B cell (primary cell): ENCODE measurements at regions not wholly inside any gene's neighbourhood (a gene's known extent, or its start where the extent isn't known, plus 50 kb on each side); places are given as distances from the start of the nearest gene placed in this dataset.

Source experiments
- ATAC-seq: fragments of 200-7000 bp; cut with Tn5 transposase; one replicate; pipeline ENCODE4 v1.10.0; 2021; ENCODE audit warnings: low read depth, mild to moderate bottlenecking, moderate number of reproducible peaks, moderate library complexity
- CTCF ChIA-PET: fragments of 350-600 bp; sonication (Branson Sonifier 250); formaldehyde crosslinking; loops from one replicate; lab custom pipeline; 2021; ENCODE audit warnings: antibody characterized with exemption, inconsistent platforms; lab: Charles Lee
- POLR2A ChIA-PET: fragments of 350-600 bp; sonication (Branson Sonifier 250); formaldehyde crosslinking; loops from one replicate; lab custom pipeline; 2021; ENCODE audit warnings: antibody characterized with exemption; lab: Charles Lee
- DNase-seq: peaks from one replicate; pipeline ENCODE4 v3.0.0; 2013
- H2AFZ ChIP-seq: 2 replicates; pipeline ENCODE4 v1.6.1; 2012; ENCODE audit warnings: mild to moderate bottlenecking, low read depth, low read length; ENCODE audit not compliant: insufficient read depth, poor library complexity, severe bottlenecking
- H3K27ac ChIP-seq, 2 donors: 1 replicate in 1 of 2; 2 replicates in 1 of 2; pipeline ENCODE4 v1.5.1; 2012 to 2013; ENCODE audit warnings: low read length in 2 of 2, mild to moderate bottlenecking in 2 of 2, moderate library complexity in 1 of 2
- H3K27me3 ChIP-seq, 4 experiments: fragments of 200-600 bp in 1 of 4; sonication (generic) in 1 of 4; replicated peaks in 1 of 4; 1 replicate in 2 of 4; 2 replicates in 2 of 4; pipeline versions ENCODE4 v1.6.1 to v1.7.0; 2013 to 2016; ENCODE audit warnings: low read length in 3 of 4, mild to moderate bottlenecking in 2 of 4, mixed read lengths in 1 of 4, moderate library complexity in 1 of 4; ENCODE audit not compliant: insufficient read depth in 4 of 4, control insufficient read depth in 3 of 4; ENCODE audit errors: control extremely low read depth in 1 of 4
- H3K36me3 ChIP-seq, 2 experiments: replicated peaks in 1 of 2; 1 replicate in 1 of 2; 2 replicates in 1 of 2; pipeline versions ENCODE4 v1.6.1 to v1.7.1; 2013; ENCODE audit warnings: low read length in 1 of 2; ENCODE audit not compliant: insufficient read depth in 2 of 2, control insufficient read depth in 1 of 2; ENCODE audit errors: control extremely low read depth in 1 of 2, extremely low read depth in 1 of 2
- H3K4me1 ChIP-seq, 2 donors: fragments of 200-600 bp in 1 of 2; sonication (generic) in 1 of 2; 1 replicate in 1 of 2; 2 replicates in 1 of 2; pipeline versions ENCODE4 v1.5.1 to v1.6.1; 2013 to 2017; ENCODE audit warnings: low read length in 2 of 2; ENCODE audit not compliant: control insufficient read depth in 2 of 2, insufficient read depth in 2 of 2
- H3K4me2 ChIP-seq: replicated peaks from 2 replicates; pipeline ENCODE3; 2012; ENCODE audit warnings: mild to moderate bottlenecking, low read depth, low read length; ENCODE audit not compliant: poor library complexity, severe bottlenecking
- H3K4me3 ChIP-seq, 5 experiments: fragments of 200-600 bp in 1 of 5; sonication (generic) in 1 of 5; 1 replicate in 3 of 5; 2 replicates in 2 of 5; pipeline versions ENCODE4 v1.5.1 to v1.7.0; 2011 to 2016; ENCODE audit warnings: low read length in 4 of 5, mild to moderate bottlenecking in 4 of 5, low read depth in 2 of 5, control low read depth in 1 of 5, moderate library complexity in 1 of 5; ENCODE audit not compliant: insufficient read depth in 1 of 5; ENCODE audit errors: control extremely low read depth in 1 of 5, extremely low read depth in 1 of 5
- H3K79me2 ChIP-seq: fragments of 200-600 bp; sonication (generic); one replicate; pipeline ENCODE4 v1.6.0; 2016; ENCODE audit warnings: low read length; ENCODE audit not compliant: control insufficient read depth, insufficient read depth
- H3K9ac ChIP-seq: fragments of 200-600 bp; sonication (generic); 2 replicates; pipeline ENCODE4 v1.6.1; 2017; ENCODE audit warnings: mild to moderate bottlenecking, low read length, moderate library complexity
- H3K9me3 ChIP-seq, 3 donors: one replicate each; pipeline versions ENCODE4 v1.6.1 to v1.7.1; 2013; ENCODE audit warnings: low read length in 2 of 3; ENCODE audit not compliant: control insufficient read depth in 2 of 3, insufficient read depth in 1 of 3; ENCODE audit errors: control extremely low read depth in 1 of 3
- H4K20me1 ChIP-seq: 2 replicates; pipeline ENCODE4 v1.6.0; 2012; ENCODE audit warnings: mild to moderate bottlenecking, low read length; ENCODE audit not compliant: insufficient read depth, control insufficient read depth, poor library complexity, severe bottlenecking
- H3K27ac Mint-ChIP-seq: one replicate; pipeline ENCODE4 v1.8.0; 2021; ENCODE audit warnings: mixed read lengths
- H3K27me3 Mint-ChIP-seq: one replicate; pipeline ENCODE4 v1.8.0; 2021; ENCODE audit warnings: mixed read lengths
- H3K4me1 Mint-ChIP-seq: one replicate; pipeline ENCODE4 v1.8.0; 2021; ENCODE audit warnings: mixed read lengths
- H3K4me3 Mint-ChIP-seq: one replicate; pipeline ENCODE4 v1.8.0; 2021; ENCODE audit warnings: mixed read lengths
- H3K9me3 Mint-ChIP-seq: one replicate; pipeline ENCODE4 v1.8.0; 2022; ENCODE audit warnings: mixed read lengths; ENCODE audit not compliant: insufficient read depth
- CTCF ChIP-seq: fragments of 200-600 bp; IDR thresholded peaks from one replicate; pipeline ENCODE4 v1.8.0; 2022; ENCODE audit warnings: antibody characterized with exemption, mild to moderate bottlenecking
- EZH2 ChIP-seq: IDR thresholded peaks from 2 replicates; pipeline ENCODE4 v1.6.1; 2012; ENCODE audit warnings: borderline replicate concordance, low read depth, mild to moderate bottlenecking, moderate library complexity, low read length; ENCODE audit not compliant: insufficient read depth, poor library complexity, severe bottlenecking
- WGBS: methylation state at CpG from one replicate; pipeline ENCODE4 v1.1.5; 2013; ENCODE audit warnings: missing lambda C conversion rate; ENCODE audit not compliant: insufficient coverage; 5-methylcytosine and 5-hydroxymethylcytosine counted together
- intact Hi-C: fragments of 100-400 bp; cut with micrococcal nuclease; formaldehyde crosslinking; loops from one replicate; pipeline ENCODE4 v1.10.0; 2022

GRCh38 chr4:133314991-133315390 is 165.9 kb downstream of the PCDH10 start:
- ChIA-PET POLR2A (no interaction called here), CTCF (no interaction called here)
- Histone ChIP-seq H3K36me3 (no peaks in the 10 kb centered on the region), H3K4me1 (no peaks in the 10 kb centered on the region), H3K4me2 (no peak overlapping the region), H3K9ac (no peak overlapping the region), H3K79me2 (no peaks in the 10 kb centered on the region), H4K20me1 (no peaks in the 10 kb centered on the region), H3K9me3 (no peaks in the 10 kb centered on the region), H3K4me3 (no peak overlapping the region), H2AFZ (no peak overlapping the region), H3K27me3 (no peaks in the 10 kb centered on the region), H3K27ac (no peak overlapping the region)
- no peak for TF ChIP-seq CTCF
- WGBS, result no CpG with 5 or more reads among the region's 1 CpG
- Mint-ChIP-seq H3K27ac (no peak overlapping the region), H3K4me1 (no peaks in the 10 kb centered on the region), H3K27me3 (no peaks in the 10 kb centered on the region), H3K9me3 (no peaks in the 10 kb centered on the region), H3K4me3 (no peak overlapping the region)
- no peak for DNase-seq
- no peak for ATAC-seq
- intact Hi-C loops, result no loop called here

GRCh38 chr4:133287396-133287795 is 138.3 kb downstream of the PCDH10 start:
- ChIA-PET POLR2A (no interaction called here), CTCF (no interaction called here)
- 68% methylated on average over 2 of the region's 3 CpGs for WGBS
- Histone ChIP-seq H3K4me1 (no peaks in the 10 kb centered on the region), H4K20me1 (no peaks in the 10 kb centered on the region), H3K4me3 (no peak overlapping the region), H3K9me3 (no peaks in the 10 kb centered on the region), H3K27me3 (no peaks in the 10 kb centered on the region), H3K9ac (no peak overlapping the region), H3K36me3 (no peaks in the 10 kb centered on the region), H2AFZ (no peak overlapping the region), H3K79me2 (no peaks in the 10 kb centered on the region), H3K4me2 (no peak overlapping the region), H3K27ac (no peak overlapping the region)
- DNase-seq, result no peak
- no peak for ATAC-seq
- Mint-ChIP-seq H3K9me3 (peaks cover 4% of the 10 kb centered on the region), H3K4me3 (no peak overlapping the region), H3K4me1 (no peaks in the 10 kb centered on the region), H3K27me3 (no peaks in the 10 kb centered on the region), H3K27ac (no peak overlapping the region)
- intact Hi-C loops, result no loop called here
- TF ChIP-seq EZH2 (no peak), CTCF (no peak)
